NCI-H1105 (cell line): ENCODE measurements at regions not wholly inside any gene's neighbourhood (a gene's known extent, or its start where the extent isn't known, plus 50 kb on each side); places are given as distances from the start of the nearest gene placed in this dataset.
A peak's percentile ranks its signal among the peaks of the same experiment; 100 is the strongest.
"Not testable (repeated sequence)": the region's sequence is repeated elsewhere in the genome, so short reads cannot be mapped to it uniquely, and the experiment has no call there.

Experiments used
- DNase-seq: peaks from one replicate; lab custom pipeline; 2025; lab: John Stamatoyannopoulos, UW

- DNase-seq = not testable (repeated sequence)
These were observed 155.3 kb upstream of the DIAPH2 start for GRCh38 chrX:96529386-96529785.

- no peak for DNase-seq
These were observed 146.4 kb upstream of the DIAPH2 start for GRCh38 chrX:96538104-96538725.

- DNase-seq = no peak
These were observed 144.5 kb upstream of the DIAPH2 start for GRCh38 chrX:96540111-96540631.

GRCh38 chrX:96546281-96546680 is 138.4 kb upstream of the DIAPH2 start:
- DNase-seq = not testable (repeated sequence)

GRCh38 chrX:96551322-96551872 is 133.2 kb upstream of the DIAPH2 start:
- no peak for DNase-seq

- no peak for DNase-seq
These were observed 127.8 kb upstream of the DIAPH2 start for GRCh38 chrX:96556886-96557285.

GRCh38 chrX:96561129-96561528 is 123.5 kb upstream of the DIAPH2 start:
- not testable (repeated sequence) for DNase-seq

- no peak for DNase-seq
These were observed 121.0 kb upstream of the DIAPH2 start for GRCh38 chrX:96563646-96564045.

GRCh38 chrX:96564595-96564994 is 120.0 kb upstream of the DIAPH2 start:
- DNase-seq = no peak

- no peak for DNase-seq
These were observed 117.8 kb upstream of the DIAPH2 start for GRCh38 chrX:96566878-96567277.

- DNase-seq = no peak
These were observed 116.6 kb upstream of the DIAPH2 start for GRCh38 chrX:96568071-96568470.

GRCh38 chrX:96569034-96569433 is 115.6 kb upstream of the DIAPH2 start:
- no peak for DNase-seq

- DNase-seq = no peak
These were observed 109.6 kb upstream of the DIAPH2 start for GRCh38 chrX:96575011-96575410.

GRCh38 chrX:96576368-96576767 is 108.3 kb upstream of the DIAPH2 start:
- no peak for DNase-seq

- DNase-seq = no peak
These were observed 105.9 kb upstream of the DIAPH2 start for GRCh38 chrX:96578781-96579180.

- DNase-seq = no peak
These were observed 105.4 kb upstream of the DIAPH2 start for GRCh38 chrX:96579252-96579651.

- DNase-seq = no peak
These were observed 94.2 kb upstream of the DIAPH2 start for GRCh38 chrX:96590403-96590802.

GRCh38 chrX:96591421-96591820 is 93.2 kb upstream of the DIAPH2 start:
- DNase-seq = peak; percentile 10

- DNase-seq = not testable (repeated sequence)
These were observed 86.8 kb upstream of the DIAPH2 start for GRCh38 chrX:96597847-96598246.

- DNase-seq = no peak
These were observed 72.9 kb upstream of the DIAPH2 start for GRCh38 chrX:96611619-96612362.

- DNase-seq = no peak
These were observed 69.2 kb upstream of the DIAPH2 start for GRCh38 chrX:96615448-96615847.

- no peak for DNase-seq
These were observed 65.1 kb upstream of the DIAPH2 start for GRCh38 chrX:96619588-96619987.

- no peak for DNase-seq
These were observed 62.8 kb upstream of the DIAPH2 start for GRCh38 chrX:96621811-96622210.
